H1 (cell line): ENCODE measurements at regions not wholly inside any gene's neighbourhood (a gene's known extent, or its start where the extent isn't known, plus 50 kb on each side); places are given as distances from the start of the nearest gene placed in this dataset.

Source experiments
- CTCF ChIA-PET: fragments of 300-600 bp; sonication (Branson Sonifier 250); formaldehyde crosslinking; loops from one replicate; lab custom pipeline; 2021; ENCODE audit not compliant: partially characterized antibody; lab: Charles Lee
- POLR2A ChIA-PET: fragments of 300-600 bp; sonication (Branson Sonifier 250); formaldehyde crosslinking; loops from one replicate; lab custom pipeline; 2021; ENCODE audit warnings: inconsistent platforms; ENCODE audit not compliant: partially characterized antibody; lab: Charles Lee
- DNase-seq, 2 experiments: peaks; one replicate each; pipeline versions ENCODE4 v3.0.0 to v3.0.0-alpha.2; 2010 to 2022; ENCODE audit warnings: low spot score in 2 of 2, low read depth in 1 of 2, mixed read lengths in 1 of 2
- FAIRE-seq: peaks from 2 replicates; lab custom pipeline; 2011; peaks lifted over from hg19 to GRCh38; lab: Jason Lieb, UNC
- H2AFZ ChIP-seq: 2 replicates; pipeline ENCODE4 v1.8.1; 2012; ENCODE audit warnings: low read length, inconsistent platforms
- H2AK5ac ChIP-seq: 2 replicates; pipeline ENCODE4 v1.6.1; 2013; ENCODE audit warnings: low read depth, low read length
- H2BK120ac ChIP-seq: replicated peaks from 2 replicates; pipeline ENCODE3; 2013; ENCODE audit warnings: low read depth, low read length, inconsistent platforms
- H2BK12ac ChIP-seq: 2 replicates; pipeline ENCODE4 v1.6.1; 2013; ENCODE audit warnings: low read depth, low read length
- H2BK15ac ChIP-seq: 2 replicates; pipeline ENCODE4 v1.6.1; 2013; ENCODE audit warnings: low read length
- H2BK20ac ChIP-seq: 2 replicates; pipeline ENCODE4 v1.6.1; 2013; ENCODE audit warnings: low read length
- H2BK5ac ChIP-seq: 2 replicates; pipeline ENCODE4 v1.6.1; 2013; ENCODE audit warnings: low read depth, low read length
- H3K14ac ChIP-seq: 2 replicates; pipeline ENCODE4 v1.6.1; 2013; ENCODE audit warnings: inconsistent platforms; ENCODE audit not compliant: insufficient read length
- H3K18ac ChIP-seq: 2 replicates; pipeline ENCODE4 v1.6.1; 2013; ENCODE audit warnings: low read length; ENCODE audit errors: extremely low read depth
- H3K23ac ChIP-seq: 2 replicates; pipeline ENCODE4 v1.6.1; 2013; ENCODE audit warnings: inconsistent platforms; ENCODE audit not compliant: insufficient read length
- H3K23me2 ChIP-seq: 2 replicates; pipeline ENCODE4 v1.6.1; 2013; ENCODE audit warnings: low read depth, low read length
- H3K27ac ChIP-seq: 2 replicates; pipeline ENCODE4 v1.6.1; 2011; ENCODE audit warnings: low read depth, low read length, inconsistent platforms
- H3K27me3 ChIP-seq, 4 experiments: replicated peaks in 1 of 4; 1 replicate in 1 of 4; 2 replicates in 3 of 4; pipeline versions ENCODE4 v1.6.1 to v1.8.1; 2011 to 2013; ENCODE audit warnings: low read length in 3 of 4, mild to moderate bottlenecking in 3 of 4, inconsistent platforms in 2 of 4, mixed read lengths in 2 of 4, moderate library complexity in 1 of 4; ENCODE audit not compliant: control insufficient read depth in 3 of 4, insufficient read depth in 3 of 4; ENCODE audit errors: extremely low read depth in 1 of 4
- H3K36me3 ChIP-seq, 4 experiments: 2 replicates each; pipeline versions ENCODE4 v1.6.1 to v1.8.1; 2011 to 2013; ENCODE audit warnings: mild to moderate bottlenecking in 4 of 4, low read length in 3 of 4, moderate library complexity in 2 of 4, control low read depth in 1 of 4, inconsistent platforms in 1 of 4; ENCODE audit not compliant: insufficient read depth in 4 of 4, control insufficient read depth in 2 of 4
- H3K4ac ChIP-seq: replicated peaks from 2 replicates; pipeline ENCODE3; 2013; ENCODE audit warnings: low read length, low read depth, mixed read lengths, inconsistent platforms; ENCODE audit not compliant: insufficient read length
- H3K4me1 ChIP-seq, 4 experiments: replicated peaks in 1 of 4; 1 replicate in 1 of 4; 2 replicates in 3 of 4; pipeline versions ENCODE4 v1.6.1 to v1.8.1; 2011 to 2013; ENCODE audit warnings: low read length in 3 of 4, inconsistent platforms in 2 of 4, mixed read lengths in 1 of 4; ENCODE audit not compliant: insufficient read depth in 4 of 4, control insufficient read depth in 3 of 4
- H3K4me2 ChIP-seq, 2 experiments: 2 replicates each; pipeline versions ENCODE4 v1.6.1 to v1.8.1; 2011 to 2013; ENCODE audit warnings: low read depth in 2 of 2, low read length in 2 of 2, control low read depth in 1 of 2, inconsistent platforms in 1 of 2, mild to moderate bottlenecking in 1 of 2; ENCODE audit not compliant: insufficient read depth in 1 of 2
- H3K4me3 ChIP-seq, 4 experiments: fragments of 200-600, 300-600 bp in 1 of 4; sonication (generic), shearing (Covaris generic), sonication (Bioruptor Twin) in 1 of 4; 2 replicates each; pipeline versions ENCODE4 v1.5.1 to v1.8.1; 2011 to 2016; ENCODE audit warnings: low read length in 4 of 4, low read depth in 3 of 4, control low read depth in 2 of 4, inconsistent platforms in 2 of 4, mild to moderate bottlenecking in 2 of 4, mixed read lengths in 1 of 4, moderate library complexity in 1 of 4; ENCODE audit not compliant: insufficient read depth in 2 of 4; ENCODE audit errors: extremely low read depth in 1 of 4
- H3K56ac ChIP-seq: replicated peaks from 2 replicates; pipeline ENCODE3; 2013; ENCODE audit warnings: low read depth, mild to moderate bottlenecking, mixed read lengths, low read length, inconsistent platforms; ENCODE audit not compliant: insufficient read length
- H3K79me1 ChIP-seq: 2 replicates; pipeline ENCODE4 v1.6.1; 2013; ENCODE audit warnings: low read depth, low read length, control low read depth
- H3K79me2 ChIP-seq, 2 experiments: 2 replicates each; pipeline versions ENCODE4 v1.6.1 to v1.8.1; 2012 to 2013; ENCODE audit warnings: low read length in 2 of 2, mild to moderate bottlenecking in 2 of 2, inconsistent platforms in 1 of 2; ENCODE audit not compliant: insufficient read depth in 2 of 2, control insufficient read depth in 1 of 2
- H3K9ac ChIP-seq, 4 experiments: replicated peaks in 1 of 4; 1 replicate in 1 of 4; 2 replicates in 3 of 4; pipeline versions ENCODE4 v1.6.1 to v1.8.1; 2011 to 2013; ENCODE audit warnings: low read depth in 3 of 4, low read length in 3 of 4, control low read depth in 2 of 4, mild to moderate bottlenecking in 2 of 4, moderate library complexity in 2 of 4, inconsistent platforms in 1 of 4; ENCODE audit errors: extremely low read depth in 1 of 4
- H3K9me3 ChIP-seq, 2 experiments: 2 replicates each; pipeline versions ENCODE4 v1.6.1 to v1.8.1; 2012 to 2013; ENCODE audit warnings: mild to moderate bottlenecking in 2 of 2, moderate library complexity in 2 of 2, control low read depth in 1 of 2, inconsistent platforms in 1 of 2, low read depth in 1 of 2, low read length in 1 of 2, mixed read lengths in 1 of 2; ENCODE audit not compliant: insufficient read depth in 2 of 2
- H4K20me1 ChIP-seq, 2 experiments: replicated peaks in 1 of 2; 2 replicates each; pipeline versions ENCODE3 to v1.8.1; 2011 to 2013; ENCODE audit warnings: inconsistent platforms in 2 of 2, low read length in 2 of 2, mild to moderate bottlenecking in 1 of 2; ENCODE audit not compliant: insufficient read depth in 2 of 2, control insufficient read depth in 1 of 2
- H4K5ac ChIP-seq: 2 replicates; pipeline ENCODE4 v1.6.1; 2013; ENCODE audit warnings: low read length, low read depth, mixed read lengths, inconsistent platforms; ENCODE audit not compliant: insufficient read length
- H4K8ac ChIP-seq: 2 replicates; pipeline ENCODE4 v1.8.0; 2013; ENCODE audit warnings: mild to moderate bottlenecking, moderate library complexity, low read length, inconsistent platforms; ENCODE audit not compliant: insufficient read depth; ENCODE audit errors: extremely low read depth
- H4K91ac ChIP-seq: replicated peaks from 2 replicates; pipeline ENCODE3; 2013; ENCODE audit warnings: low read length, mixed read lengths, inconsistent platforms; ENCODE audit not compliant: insufficient read length
- EGR1 ChIP-seq: IDR thresholded peaks from 2 replicates; pipeline ENCODE4 v1.6.1; 2011; ENCODE audit warnings: low read depth, low read length, borderline replicate concordance
- EP300 ChIP-seq, 2 experiments: IDR thresholded peaks; 1 replicate in 1 of 2; 2 replicates in 1 of 2; pipeline ENCODE4 v1.6.1; 2011 to 2012; ENCODE audit warnings: low read depth in 2 of 2, low read length in 2 of 2, mild to moderate bottlenecking in 2 of 2, borderline replicate concordance in 1 of 2, inconsistent platforms in 1 of 2, moderate library complexity in 1 of 2
- KDM1A ChIP-seq: fragments of 200-600, 300-600 bp; sonication (generic); IDR thresholded peaks from 2 replicates; pipeline ENCODE4 v1.7.1; 2016; ENCODE audit warnings: mild to moderate bottlenecking, low read length, borderline replicate concordance
- MAX ChIP-seq: IDR thresholded peaks from 2 replicates; pipeline ENCODE4 v1.6.1; 2012; ENCODE audit warnings: inconsistent platforms
- NANOG ChIP-seq: IDR thresholded peaks from 2 replicates; pipeline ENCODE4 v1.6.1; 2011; ENCODE audit warnings: low read length, low read depth, mild to moderate bottlenecking, inconsistent platforms; ENCODE audit not compliant: insufficient read depth, poor library complexity, severe bottlenecking
- NRF1 ChIP-seq: IDR thresholded peaks from 2 replicates; pipeline ENCODE4 v1.6.1; 2011; ENCODE audit warnings: mild to moderate bottlenecking, low read depth, low read length, improper control_type of control experiment
- POU5F1 ChIP-seq: IDR thresholded peaks from 2 replicates; pipeline ENCODE4 v1.6.1; 2011; ENCODE audit warnings: low read depth, mild to moderate bottlenecking, low read length, moderate library complexity
- RFX5 ChIP-seq: IDR thresholded peaks from 2 replicates; pipeline ENCODE4 v1.6.1; 2011; ENCODE audit warnings: low read depth, low read length, improper control_type of control experiment, borderline replicate concordance
- RNF2 ChIP-seq: fragments of 200-900, 300-1000 bp; sonication (generic); IDR thresholded peaks from 2 replicates; pipeline ENCODE4 v1.7.1; 2016; ENCODE audit warnings: borderline replicate concordance, low read depth, mild to moderate bottlenecking, antibody characterized with exemption, low read length; ENCODE audit not compliant: poor library complexity, severe bottlenecking; ENCODE audit errors: missing control alignments
- ZNF274 ChIP-seq: IDR thresholded peaks from 2 replicates; pipeline ENCODE4 v1.7.0; 2012; ENCODE audit warnings: low read length, borderline replicate concordance; ENCODE audit errors: extremely low read depth
- WGBS, 2 experiments: shearing (Covaris generic) in 1 of 2; methylation state at CpG; one replicate each; pipeline versions ENCODE4 v1.1.6 to v1.1.7; 2013 to 2015; ENCODE audit warnings: low lambda C conversion rate in 2 of 2, mixed read lengths in 2 of 2, inconsistent platforms in 1 of 2, low coverage in 1 of 2, missing lambda C conversion rate in 1 of 2; ENCODE audit not compliant: insufficient replicate concordance in 2 of 2, insufficient coverage in 1 of 2, insufficient read length in 1 of 2; ENCODE audit errors: extremely low coverage in 1 of 2, missing lambda C conversion rate in 1 of 2; 5-methylcytosine and 5-hydroxymethylcytosine counted together

- FAIRE-seq, result no peak
- TF ChIP-seq RNF2, result no peak
- TF ChIP-seq KDM1A, result no peak
- TF ChIP-seq NRF1, result no peak
- TF ChIP-seq POU5F1, result no peak
- TF ChIP-seq ZNF274, result no peak
- no peak for TF ChIP-seq EGR1
- TF ChIP-seq EP300 (IDR thresholded peaks at IDR 0.05; ENCODE audit: borderline replicate concordance in 1 of 2, low read depth in 2 of 2, low read length in 2 of 2), result no peak
- no peak for TF ChIP-seq RFX5
- no peak for TF ChIP-seq MAX
- no peak for TF ChIP-seq NANOG
- TF ChIP-seq, all 59 proteins: peak for 0
- Histone ChIP-seq H3K4me3 (no peak overlapping the region), H3K23me2 (peaks cover 3% of the 10 kb centered on the region; the same call in 1 of the 2 replicates), H3K9ac (no peak overlapping the region), H3K27ac (no peak overlapping the region), H3K27me3 (peaks cover 0 to 1% (median 0%) of the 10 kb centered on the region in 4 experiments; a peak in 2 of 7 replicates), H3K4me1 (no peaks in the 10 kb centered on the region; a peak in 1 of 7 replicates), H2BK12ac (no peak overlapping the region), H3K14ac (no peak overlapping the region), H3K79me1 (no peaks in the 10 kb centered on the region), H3K36me3 (no peaks in the 10 kb centered on the region), H2BK120ac (no peak overlapping the region), H2AK5ac (no peak overlapping the region), H3K23ac (no peak overlapping the region), H4K5ac (no peak overlapping the region), H3K18ac (no peak overlapping the region), H2AFZ (no peak overlapping the region), H3K4ac (no peak overlapping the region), H2BK15ac (no peak overlapping the region), H2BK20ac (no peak overlapping the region), H3K56ac (no peak overlapping the region), H3K4me2 (no peak overlapping the region), H3K9me3 (no peaks in the 10 kb centered on the region), H3K79me2 (no peaks in the 10 kb centered on the region), H4K8ac (no peak overlapping the region), H2BK5ac (no peak overlapping the region), H4K91ac (no peak overlapping the region), H4K20me1 (no peaks in the 10 kb centered on the region)
- CTCF ChIA-PET, result interaction anchor here (0.7 kb wide), 1 partner anchor 14 kb away, joined by 3 read pairs; no protein-coding TSS in a partner anchor
- POLR2A ChIA-PET, result no interaction called here
- no peak for DNase-seq
- 96% methylated on average over 2 of the region's 2 CpGs; no CpG with 5 or more reads in 1 of the 2 experiments for WGBS, 2 experiments
These were observed 97.0 kb upstream of the NPVF start for GRCh38 chr7:25325186-25325757.
